Mesenchymal stem cell (in vitro differentiated cells and primary cell): ENCODE measurements at regions not wholly inside any gene's neighbourhood (a gene's known extent, or its start where the extent isn't known, plus 50 kb on each side); places are given as distances from the start of the nearest gene placed in this dataset.

Experiments used
- DNase-seq: peaks from one replicate; pipeline ENCODE4 v3.0.0-alpha.2; 2013
- H2AFZ ChIP-seq: one replicate; pipeline ENCODE4 v1.6.1; 2013; ENCODE audit warnings: low read depth, mild to moderate bottlenecking, control low read depth, inconsistent platforms, low read length, moderate library complexity
- H2AK5ac ChIP-seq: 2 replicates; pipeline ENCODE4 v1.6.1; 2013; ENCODE audit warnings: low read length, moderate library complexity, mild to moderate bottlenecking, inconsistent platforms; ENCODE audit not compliant: severe bottlenecking
- H2BK120ac ChIP-seq: one replicate; pipeline ENCODE4 v1.6.1; 2013; ENCODE audit warnings: low read depth, mild to moderate bottlenecking, inconsistent platforms, low read length, moderate library complexity
- H2BK12ac ChIP-seq, 2 experiments: one replicate each; pipeline ENCODE4 v1.6.1; 2013; ENCODE audit warnings: inconsistent platforms in 2 of 2, low read length in 2 of 2, mild to moderate bottlenecking in 2 of 2, moderate library complexity in 2 of 2, control low read depth in 1 of 2
- H2BK15ac ChIP-seq: one replicate; pipeline ENCODE4 v1.6.1; 2013; ENCODE audit warnings: mild to moderate bottlenecking, low read depth, inconsistent platforms; ENCODE audit not compliant: poor library complexity, severe bottlenecking
- H2BK5ac ChIP-seq: 2 replicates; pipeline ENCODE4 v1.6.1; 2013; ENCODE audit warnings: low read depth, mild to moderate bottlenecking, low read length, control low read depth, inconsistent platforms; ENCODE audit not compliant: poor library complexity, severe bottlenecking
- H3K14ac ChIP-seq, 2 experiments: one replicate each; pipeline ENCODE4 v1.6.1; 2013; ENCODE audit warnings: inconsistent platforms in 2 of 2, low read length in 2 of 2, control low read depth in 1 of 2, mild to moderate bottlenecking in 1 of 2, moderate library complexity in 1 of 2
- H3K18ac ChIP-seq, 2 experiments: one replicate each; pipeline ENCODE4 v1.6.1; 2013; ENCODE audit warnings: inconsistent platforms in 2 of 2, low read length in 2 of 2, control low read depth in 1 of 2, low read depth in 1 of 2, mild to moderate bottlenecking in 1 of 2
- H3K23ac ChIP-seq, 2 experiments: one replicate each; pipeline ENCODE4 v1.6.1; 2013; ENCODE audit warnings: inconsistent platforms in 2 of 2, low read length in 2 of 2, mild to moderate bottlenecking in 2 of 2, moderate library complexity in 2 of 2, control low read depth in 1 of 2
- H3K27ac ChIP-seq: 2 replicates; pipeline ENCODE4 v1.5.1; 2013; ENCODE audit warnings: mild to moderate bottlenecking, moderate library complexity, low read length, control low read depth, inconsistent platforms; ENCODE audit not compliant: poor library complexity, severe bottlenecking
- H3K27me3 ChIP-seq, 2 experiments: 2 replicates each; pipeline versions ENCODE4 v1.6.1 to v1.7.0; 2013; ENCODE audit warnings: low read length in 2 of 2, mild to moderate bottlenecking in 2 of 2, moderate library complexity in 2 of 2, control low read depth in 1 of 2, inconsistent platforms in 1 of 2; ENCODE audit not compliant: control insufficient read depth in 1 of 2, insufficient read depth in 1 of 2
- H3K36me3 ChIP-seq, 2 experiments: 2 replicates each; pipeline versions ENCODE4 v1.6.1 to v1.7.0; 2013; ENCODE audit warnings: low read length in 2 of 2, control low read depth in 1 of 2, inconsistent platforms in 1 of 2, low read depth in 1 of 2, mild to moderate bottlenecking in 1 of 2; ENCODE audit not compliant: insufficient read depth in 2 of 2, control insufficient read depth in 1 of 2
- H3K4ac ChIP-seq, 2 experiments: one replicate each; pipeline ENCODE4 v1.6.1; 2013; ENCODE audit warnings: inconsistent platforms in 2 of 2, low read length in 2 of 2, mild to moderate bottlenecking in 2 of 2, moderate library complexity in 2 of 2, control low read depth in 1 of 2, low read depth in 1 of 2
- H3K4me1 ChIP-seq: 2 replicates; pipeline ENCODE4 v1.6.1; 2013; ENCODE audit warnings: low read depth, low read length, control low read depth; ENCODE audit not compliant: control insufficient read depth, insufficient read depth
- H3K4me2 ChIP-seq: 2 replicates; pipeline ENCODE4 v1.6.1; 2013; ENCODE audit warnings: low read length, mild to moderate bottlenecking, inconsistent platforms; ENCODE audit not compliant: poor library complexity, severe bottlenecking
- H3K4me3 ChIP-seq, 2 experiments: 2 replicates each; pipeline versions ENCODE4 v1.5.1 to v1.7.0; 2013; ENCODE audit warnings: low read length in 2 of 2, mild to moderate bottlenecking in 2 of 2, control low read depth in 1 of 2, low read depth in 1 of 2; ENCODE audit not compliant: insufficient read depth in 1 of 2
- H3K79me1 ChIP-seq: replicated peaks from 2 replicates; pipeline ENCODE4 v1.6.1; 2013; ENCODE audit warnings: mild to moderate bottlenecking, control low read depth, low read length, inconsistent platforms; ENCODE audit not compliant: poor library complexity, severe bottlenecking
- H3K9ac ChIP-seq: 2 replicates; pipeline ENCODE4 v1.7.0; 2013; ENCODE audit warnings: mild to moderate bottlenecking, low read length, moderate library complexity
- H3K9me3 ChIP-seq: 2 replicates; pipeline ENCODE4 v1.7.0; 2013; ENCODE audit warnings: mild to moderate bottlenecking, low read length; ENCODE audit not compliant: control insufficient read depth
- H4K8ac ChIP-seq: one replicate; pipeline ENCODE4 v1.6.1; 2013; ENCODE audit warnings: inconsistent platforms, mild to moderate bottlenecking, low read length, moderate library complexity
- H4K91ac ChIP-seq: one replicate; pipeline ENCODE4 v1.6.1; 2013; ENCODE audit warnings: mild to moderate bottlenecking, low read length, inconsistent platforms
- WGBS: methylation state at CpG from one replicate; pipeline ENCODE4 v1.1.7; 2013; ENCODE audit warnings: mixed read lengths; 5-methylcytosine and 5-hydroxymethylcytosine counted together

GRCh38 chr19:31419871-31420445 is 70.7 kb upstream of the TSHZ3 start:
- no peak overlapping the region for H3K27ac ChIP-seq
- no peak overlapping the region for H3K4ac ChIP-seq
- no peaks in the 10 kb centered on the region for H3K36me3 ChIP-seq
- no peaks in the 10 kb centered on the region for H3K9me3 ChIP-seq
- no peak overlapping the region for H3K23ac ChIP-seq
- no peak overlapping the region for H3K18ac ChIP-seq
- no peak overlapping the region for H2BK12ac ChIP-seq
- WGBS, result 87% methylated on average over 11 of the region's 11 CpGs
- no peak overlapping the region for H4K91ac ChIP-seq
- peaks cover 9 to 25% of the 10 kb centered on the region in 2 experiments for H3K27me3 ChIP-seq
- no peak for DNase-seq
- no peak overlapping the region for H3K4me3 ChIP-seq
- H3K9ac ChIP-seq, result no peak overlapping the region
- H4K8ac ChIP-seq, result no peak overlapping the region
- H2AFZ ChIP-seq, result no peak overlapping the region
- no peak overlapping the region for H2BK15ac ChIP-seq
- H2BK120ac ChIP-seq, result no peak overlapping the region
- no peak overlapping the region for H3K4me2 ChIP-seq
- H3K14ac ChIP-seq, result no peak overlapping the region
- no peak overlapping the region for H2BK5ac ChIP-seq
- H2AK5ac ChIP-seq, result no peak overlapping the region
- H3K79me1 ChIP-seq, result no peaks in the 10 kb centered on the region
- no peaks in the 10 kb centered on the region for H3K4me1 ChIP-seq

GRCh38 chr19:31421082-31421481 is 71.8 kb upstream of the TSHZ3 start:
- Histone ChIP-seq H3K4me2 (no peak overlapping the region), H3K27ac (no peak overlapping the region), H2BK5ac (no peak overlapping the region), H2AFZ (no peak overlapping the region), H3K4me1 (no peaks in the 10 kb centered on the region), H3K23ac (no peak overlapping the region), H3K27me3 (peaks cover 9 to 22% of the 10 kb centered on the region in 2 experiments), H3K4ac (no peak overlapping the region), H2AK5ac (no peak overlapping the region), H2BK12ac (no peak overlapping the region), H2BK15ac (no peak overlapping the region), H3K79me1 (no peaks in the 10 kb centered on the region), H2BK120ac (no peak overlapping the region), H3K36me3 (no peaks in the 10 kb centered on the region), H4K8ac (no peak overlapping the region), H3K4me3 (no peak overlapping the region), H3K9ac (no peak overlapping the region), H3K18ac (no peak overlapping the region), H3K14ac (no peak overlapping the region), H4K91ac (no peak overlapping the region), H3K9me3 (no peaks in the 10 kb centered on the region)
- DNase-seq, result no peak
- 82% methylated on average over 5 of the region's 6 CpGs for WGBS

- WGBS, result 84% methylated on average over 20 of the region's 20 CpGs
- Histone ChIP-seq H4K8ac (no peak overlapping the region), H2AFZ (no peak overlapping the region), H3K18ac (no peak overlapping the region), H3K4me1 (no peaks in the 10 kb centered on the region), H3K23ac (no peak overlapping the region), H2BK120ac (no peak overlapping the region), H2BK15ac (no peak overlapping the region), H3K79me1 (no peaks in the 10 kb centered on the region), H3K27ac (no peak overlapping the region), H3K9me3 (no peaks in the 10 kb centered on the region), H4K91ac (no peak overlapping the region), H3K4me2 (no peak overlapping the region), H3K27me3 (peaks cover 9 to 17% of the 10 kb centered on the region in 2 experiments), H3K9ac (no peak overlapping the region), H2AK5ac (no peak overlapping the region), H3K14ac (no peak overlapping the region), H3K36me3 (no peaks in the 10 kb centered on the region), H3K4me3 (no peak overlapping the region), H2BK12ac (no peak overlapping the region), H3K4ac (no peak overlapping the region), H2BK5ac (no peak overlapping the region)
- no peak for DNase-seq
Measured at GRCh38 chr19:31421856-31422255, 72.6 kb upstream of the TSHZ3 start.

GRCh38 chr19:31423896-31424295 is 74.7 kb upstream of the TSHZ3 start:
- no peak overlapping the region for H2BK120ac ChIP-seq
- no peaks in the 10 kb centered on the region for H3K36me3 ChIP-seq
- no peak overlapping the region for H2BK12ac ChIP-seq
- H3K18ac ChIP-seq, result no peak overlapping the region
- no peak overlapping the region for H3K23ac ChIP-seq
- no peaks in the 10 kb centered on the region for H3K79me1 ChIP-seq
- peaks cover 0 to 9% of the 10 kb centered on the region in 2 experiments for H3K27me3 ChIP-seq
- DNase-seq, result no peak
- H2AK5ac ChIP-seq, result no peak overlapping the region
- H2AFZ ChIP-seq, result no peak overlapping the region
- H4K8ac ChIP-seq, result no peak overlapping the region
- H3K14ac ChIP-seq, result no peak overlapping the region
- no peak overlapping the region for H3K4ac ChIP-seq
- WGBS, result 96% methylated on average over 2 of the region's 2 CpGs
- H3K9me3 ChIP-seq, result no peaks in the 10 kb centered on the region
- H2BK15ac ChIP-seq, result no peak overlapping the region
- no peak overlapping the region for H3K27ac ChIP-seq
- no peak overlapping the region for H3K9ac ChIP-seq
- H2BK5ac ChIP-seq, result no peak overlapping the region
- H3K4me1 ChIP-seq, result no peaks in the 10 kb centered on the region
- H4K91ac ChIP-seq, result no peak overlapping the region
- H3K4me3 ChIP-seq, result no peak overlapping the region
- no peak overlapping the region for H3K4me2 ChIP-seq
